PC-3 (cell line): ENCODE measurements at regions not wholly inside any gene's neighbourhood (a gene's known extent, or its start where the extent isn't known, plus 50 kb on each side); places are given as distances from the start of the nearest gene placed in this dataset.

ENCODE experiments used
- ATAC-seq: fragments of 200-7000 bp; cut with Tn5 transposase; 2 replicates; pipeline ENCODE4 v1.9.1; 2020; ENCODE audit warnings: mild to moderate bottlenecking, moderate library complexity
- BruUV-seq: library from RNA; stranded (reverse); fragments of 400-500 nt; replicated peaks from 2 replicates; lab custom pipeline; 2021; lab: Mats Ljungman, UMichigan
- CTCF ChIA-PET: fragments of 300-600 bp; sonication (Branson Sonifier 250); formaldehyde crosslinking; loops from one replicate; lab custom pipeline; 2022; ENCODE audit warnings: antibody characterized with exemption; lab: Charles Lee
- POLR2A ChIA-PET: fragments of 300-600 bp; sonication (Branson Sonifier 250); formaldehyde crosslinking; loops from one replicate; lab custom pipeline; 2022; ENCODE audit warnings: antibody characterized with exemption; ENCODE audit not compliant: unreplicated experiment; lab: Charles Lee
- DNase-seq: peaks from one replicate; pipeline ENCODE4 v3.0.0-alpha.2; 2015
- H2AFZ ChIP-seq: fragments of 300-600 bp; sonication (generic); 2 replicates; pipeline ENCODE4 v1.6.0; 2016; ENCODE audit warnings: antibody characterized with exemption, low read length
- H3F3A ChIP-seq: fragments of 300-600 bp; sonication (generic); one replicate; pipeline ENCODE4 v1.6.0; 2017; ENCODE audit warnings: antibody characterized with exemption, low read length, control low read depth, mild to moderate bottlenecking; ENCODE audit not compliant: unreplicated experiment
- H3K27ac ChIP-seq: fragments of 300-600 bp; sonication (generic); 2 replicates; pipeline ENCODE4 v1.5.1; 2016; ENCODE audit warnings: mild to moderate bottlenecking, low read length
- H3K27me3 ChIP-seq: fragments of 300-600 bp; sonication (generic); 2 replicates; pipeline ENCODE4 v1.6.1; 2016; ENCODE audit warnings: low read length, mixed read lengths
- H3K36me3 ChIP-seq: fragments of 300-600 bp; sonication (generic); 2 replicates; pipeline ENCODE4 v1.6.1; 2016; ENCODE audit warnings: low read depth, mixed run types, low read length, mixed read lengths
- H3K4me1 ChIP-seq: fragments of 300-600 bp; sonication (generic); 2 replicates; pipeline ENCODE4 v1.5.1; 2016; ENCODE audit warnings: low read length; ENCODE audit not compliant: insufficient read depth
- H3K4me2 ChIP-seq: fragments of 300-600 bp; sonication (generic); 2 replicates; pipeline ENCODE4 v1.6.0; 2016; ENCODE audit warnings: low read length
- H3K4me3 ChIP-seq: fragments of 300-600 bp; sonication (generic); 2 replicates; pipeline ENCODE4 v1.5.1; 2016; ENCODE audit warnings: mild to moderate bottlenecking, low read length, mixed read lengths
- H3K79me2 ChIP-seq: fragments of 300-600 bp; sonication (generic); 2 replicates; pipeline ENCODE4 v1.6.1; 2017; ENCODE audit warnings: low read length, mixed read lengths
- H3K9ac ChIP-seq: fragments of 300-600 bp; sonication (generic); 2 replicates; pipeline ENCODE4 v1.6.0; 2016; ENCODE audit warnings: mild to moderate bottlenecking, low read length
- H3K9me2 ChIP-seq: fragments of 300-600 bp; sonication (generic); replicated peaks from 2 replicates; pipeline ENCODE4 v1.6.1; 2016; ENCODE audit warnings: mixed run types, low read length, mixed read lengths
- H3K9me3 ChIP-seq: fragments of 300-600 bp; sonication (generic); 2 replicates; pipeline ENCODE4 v1.6.1; 2016; ENCODE audit warnings: low read length, mixed read lengths
- H4K20me1 ChIP-seq: fragments of 300-600 bp; sonication (generic); 2 replicates; pipeline ENCODE4 v1.6.1; 2016; ENCODE audit warnings: low read length, mixed read lengths
- CTCF ChIP-seq: fragments of 300-600 bp; sonication (generic); conservative IDR thresholded peaks from 2 replicates; pipeline ENCODE4 v1.5.1; 2017; ENCODE audit warnings: antibody characterized with exemption, low read depth, mild to moderate bottlenecking, low read length
- EZH2 ChIP-seq: fragments of 300-600 bp; sonication (generic); IDR thresholded peaks from one replicate; pipeline ENCODE4 v1.6.1; 2017; ENCODE audit warnings: antibody characterized with exemption, mild to moderate bottlenecking, low read length; ENCODE audit not compliant: unreplicated experiment
- EZH2phosphoT487 ChIP-seq: fragments of 300-600 bp; sonication (generic); IDR thresholded peaks from 2 replicates; pipeline ENCODE4 v1.6.1; 2018; ENCODE audit warnings: mild to moderate bottlenecking, antibody characterized with exemption, low read length, borderline replicate concordance
- intact Hi-C: fragments of 100-400 bp; cut with micrococcal nuclease; formaldehyde crosslinking; loops from 2 replicates; pipeline ENCODE4 v1.9.0; 2023

DNA sequence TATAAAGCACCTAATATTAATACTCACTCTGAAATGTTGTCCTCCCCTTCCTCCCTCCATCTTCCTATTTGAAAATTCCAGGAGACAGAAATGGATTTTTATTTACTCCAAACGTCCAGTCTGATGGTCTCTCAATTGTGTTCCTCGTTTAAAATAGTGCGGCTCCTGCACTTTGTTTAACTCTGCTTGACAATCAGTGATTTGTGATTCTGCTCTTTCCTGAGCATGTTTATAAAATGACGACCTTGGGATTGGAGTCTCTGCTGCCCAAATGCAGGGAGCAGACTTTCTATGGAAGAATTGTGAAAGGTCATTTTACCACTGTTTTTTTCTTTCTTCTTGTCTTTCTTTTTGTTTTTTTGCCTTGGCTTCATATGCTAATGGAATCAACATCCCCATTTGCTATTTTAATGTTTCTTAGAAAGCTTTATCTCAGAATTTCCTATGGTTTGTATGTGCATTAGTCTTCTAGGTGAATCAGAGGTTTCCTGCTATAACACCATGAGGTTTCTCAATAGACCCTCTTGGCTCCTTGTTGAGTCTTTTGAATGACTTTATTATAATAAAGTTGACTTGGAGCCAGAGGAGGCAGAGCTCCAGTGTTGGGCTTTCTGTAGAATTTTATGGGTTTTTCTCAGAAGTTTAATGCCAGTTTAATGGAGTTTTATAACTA is 376.5 kb downstream of the CDH11 start:
- BruUV-seq, result no TSS peak
- Histone ChIP-seq H4K20me1 (no peaks in the 10 kb centered on the region), H3K27me3 (peaks cover 61% of the 10 kb centered on the region), H3K9me3 (no peaks in the 10 kb centered on the region), H2AFZ (no peak overlapping the region), H3K36me3 (no peaks in the 10 kb centered on the region), H3K9me2 (no peaks in the 10 kb centered on the region), H3F3A (no peaks in the 10 kb centered on the region), H3K27ac (no peak overlapping the region), H3K9ac (no peak overlapping the region), H3K4me2 (no peak overlapping the region), H3K4me3 (no peak overlapping the region), H3K79me2 (no peaks in the 10 kb centered on the region), H3K4me1 (no peaks in the 10 kb centered on the region)
- ATAC-seq, result no peak
- no peak for TF ChIP-seq CTCF
- no peak for TF ChIP-seq EZH2
- no peak for TF ChIP-seq EZH2phosphoT487
- intact Hi-C loops, result no loop called here
- ChIA-PET CTCF (interaction anchor here (0.6 kb wide), 1 partner anchor 1528 kb away, joined by 3 read pairs; no protein-coding TSS in a partner anchor), POLR2A (no interaction called here)
- DNase-seq, result no peak

- Histone ChIP-seq H3K27ac (no peak overlapping the region), H3K9me3 (no peaks in the 10 kb centered on the region), H3K9ac (no peak overlapping the region), H3F3A (no peaks in the 10 kb centered on the region), H3K36me3 (no peaks in the 10 kb centered on the region), H3K27me3 (peaks cover 48% of the 10 kb centered on the region), H2AFZ (no peak overlapping the region), H3K4me1 (no peaks in the 10 kb centered on the region), H3K9me2 (no peaks in the 10 kb centered on the region), H3K4me2 (no peak overlapping the region), H4K20me1 (no peaks in the 10 kb centered on the region), H3K79me2 (no peaks in the 10 kb centered on the region), H3K4me3 (no peak overlapping the region)
- no TSS peak for BruUV-seq
- TF ChIP-seq EZH2, result no peak
- no peak for TF ChIP-seq EZH2phosphoT487
- no peak for TF ChIP-seq CTCF
- ChIA-PET CTCF (no interaction called here), POLR2A (no interaction called here)
- ATAC-seq (no peak), DNase-seq (no peak)
- intact Hi-C loops, result no loop called here
Observed at GRCh38 chr16:64742455-64743223, 379.2 kb downstream of the CDH11 start.

DNA sequence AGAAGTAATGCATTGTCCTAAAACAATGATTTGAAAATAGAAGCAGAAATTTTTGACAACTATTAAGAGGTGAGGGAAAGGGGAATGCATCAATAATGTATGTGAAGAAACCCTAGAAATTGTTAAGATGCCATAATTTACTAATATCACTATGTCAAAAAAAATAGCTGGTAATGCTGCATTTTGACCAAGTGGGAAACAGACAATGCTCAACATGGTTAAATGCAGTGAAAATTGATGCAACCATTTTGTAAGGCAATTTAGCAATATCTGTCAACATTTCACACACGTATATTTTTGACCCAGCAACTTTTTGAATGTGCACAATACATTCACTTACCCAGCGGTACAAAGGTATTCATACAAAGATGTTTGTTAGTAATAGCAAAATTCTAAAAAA is 381.6 kb downstream of the CDH11 start:
- CTCF ChIA-PET, result no interaction called here
- POLR2A ChIA-PET, result no interaction called here
- ATAC-seq, result no peak

More for the DNA sequence above, 381.6 kb downstream of the CDH11 start:
- no peaks in the 10 kb centered on the region for H3F3A ChIP-seq
- BruUV-seq, result no TSS peak
- no peaks in the 10 kb centered on the region for H3K79me2 ChIP-seq
- H3K4me1 ChIP-seq, result no peaks in the 10 kb centered on the region
- H3K27ac ChIP-seq, result no peak overlapping the region
- H3K27me3 ChIP-seq, result peaks cover 27% of the 10 kb centered on the region
- no peak overlapping the region for H3K9ac ChIP-seq
- H2AFZ ChIP-seq, result no peak overlapping the region
- DNase-seq, result no peak
- no peak overlapping the region for H3K4me3 ChIP-seq
- H3K9me2 ChIP-seq, result no peaks in the 10 kb centered on the region
- no peaks in the 10 kb centered on the region for H4K20me1 ChIP-seq
- no peak for TF ChIP-seq EZH2phosphoT487
- no peak for TF ChIP-seq EZH2
- no peak for TF ChIP-seq CTCF
- H3K36me3 ChIP-seq, result no peaks in the 10 kb centered on the region
- intact Hi-C loops, result no loop called here
- no peak overlapping the region for H3K4me2 ChIP-seq
- H3K9me3 ChIP-seq, result no peaks in the 10 kb centered on the region
